GM23338 (cell line): ENCODE measurements at regions not wholly inside any gene's neighbourhood (a gene's known extent, or its start where the extent isn't known, plus 50 kb on each side); places are given as distances from the start of the nearest gene placed in this dataset.

Experiments used
- ATAC-seq: fragments of 200-7000 bp; cut with Tn5 transposase; 3 replicates; pipeline ENCODE4 v1.9.1; 2020
- DNase-seq: peaks from one replicate; pipeline ENCODE4 v3.0.0-alpha.2; 2015; ENCODE audit warnings: low spot score
- H2AFZ ChIP-seq: fragments of 200-600 bp; sonication (generic); 2 replicates; pipeline ENCODE4 v1.8.0; 2016; ENCODE audit warnings: antibody characterized with exemption, mild to moderate bottlenecking, moderate library complexity
- H3F3A ChIP-seq: fragments of 200-600 bp; sonication (generic); replicated peaks from 2 replicates; pipeline ENCODE4 v1.8.0; 2017; ENCODE audit warnings: antibody characterized with exemption, mixed run types, low read depth
- H3K27ac ChIP-seq: fragments of 200-600 bp; sonication (generic); 2 replicates; pipeline ENCODE4 v1.6.1; 2016; ENCODE audit warnings: low read depth
- H3K27me3 ChIP-seq: fragments of 200-600 bp; sonication (generic); 2 replicates; pipeline ENCODE4 v1.8.0; 2016; ENCODE audit warnings: mild to moderate bottlenecking, mixed run types, moderate library complexity; ENCODE audit not compliant: insufficient read depth
- H3K36me3 ChIP-seq: fragments of 200-600 bp; sonication (generic); 2 replicates; pipeline ENCODE4 v1.8.0; 2016; ENCODE audit warnings: mild to moderate bottlenecking; ENCODE audit not compliant: insufficient read depth
- H3K4me1 ChIP-seq: fragments of 200-600 bp; sonication (generic); 2 replicates; pipeline ENCODE4 v1.8.0; 2016; ENCODE audit warnings: mild to moderate bottlenecking, moderate library complexity; ENCODE audit not compliant: insufficient read depth
- H3K4me2 ChIP-seq: fragments of 200-600 bp; sonication (generic); 2 replicates; pipeline ENCODE4 v1.7.1; 2017; ENCODE audit warnings: mixed run types
- H3K4me3 ChIP-seq: fragments of 200-600 bp; sonication (generic); 2 replicates; pipeline ENCODE4 v1.6.1; 2016; ENCODE audit warnings: mixed run types
- H3K79me2 ChIP-seq: fragments of 200-600 bp; sonication (generic); replicated peaks from 2 replicates; pipeline ENCODE4 v1.8.0; 2017; ENCODE audit warnings: mild to moderate bottlenecking; ENCODE audit not compliant: insufficient read depth
- H3K9me2 ChIP-seq: fragments of 200-600 bp; sonication (generic); 2 replicates; pipeline ENCODE4 v1.8.0; 2017; ENCODE audit not compliant: insufficient read depth
- H4K20me1 ChIP-seq: fragments of 200-600 bp; sonication (generic); replicated peaks from 2 replicates; pipeline ENCODE4 v1.8.0; 2017; ENCODE audit warnings: mild to moderate bottlenecking; ENCODE audit not compliant: insufficient read depth
- H3K27ac Mint-ChIP-seq: 2 replicates; pipeline ENCODE4 v1.8.0; 2020; ENCODE audit warnings: inconsistent platforms, mild to moderate bottlenecking, moderate library complexity, mixed read lengths
- H3K27me3 Mint-ChIP-seq: 3 replicates; pipeline ENCODE4 v1.8.0; 2022; ENCODE audit warnings: low read depth, mild to moderate bottlenecking, moderate library complexity, mixed read lengths, inconsistent platforms; ENCODE audit not compliant: insufficient read depth, poor library complexity
- H3K36me3 Mint-ChIP-seq: 3 replicates; pipeline ENCODE4 v1.8.0; 2021; ENCODE audit warnings: low read depth, mild to moderate bottlenecking, inconsistent platforms, moderate library complexity, mixed read lengths
- H3K4me1 Mint-ChIP-seq: 3 replicates; pipeline ENCODE4 v1.8.0; 2020; ENCODE audit warnings: mild to moderate bottlenecking, inconsistent platforms, mixed read lengths
- H3K4me3 Mint-ChIP-seq: 3 replicates; pipeline ENCODE4 v1.8.0; 2021; ENCODE audit warnings: moderate library complexity, mild to moderate bottlenecking, inconsistent platforms, mixed read lengths
- H3K9me3 Mint-ChIP-seq: 3 replicates; pipeline ENCODE4 v1.8.0; 2020; ENCODE audit warnings: moderate library complexity, mild to moderate bottlenecking, inconsistent platforms, mixed read lengths
- EZH2 ChIP-seq: fragments of 200-600 bp; sonication (generic); IDR thresholded peaks from one replicate; pipeline ENCODE4 v1.8.0; 2017; ENCODE audit warnings: antibody characterized with exemption, mild to moderate bottlenecking, low read depth; ENCODE audit not compliant: unreplicated experiment
- NANOG ChIP-seq: IDR thresholded peaks from 2 replicates; pipeline ENCODE4 v1.6.1; 2016; ENCODE audit warnings: antibody characterized with exemption, borderline replicate concordance
- ZNF331 ChIP-seq: fragments of 250-450 bp; sonication (Bioruptor Pico); IDR thresholded peaks from 2 replicates; pipeline ENCODE4 v1.5.0; 2020; ENCODE audit warnings: low read depth, mild to moderate bottlenecking, moderate library complexity
- ZNF462 ChIP-seq: fragments of 250-450 bp; sonication (Bioruptor Pico); IDR thresholded peaks from 2 replicates; pipeline ENCODE4 v1.5.0; 2020; ENCODE audit warnings: mild to moderate bottlenecking, moderate library complexity
- TF ChIP-seq, protein P1 (sequence below): IDR thresholded peaks from 2 replicates; pipeline ENCODE4 v1.6.1; 2016; ENCODE audit warnings: antibody characterized with exemption

DNA sequence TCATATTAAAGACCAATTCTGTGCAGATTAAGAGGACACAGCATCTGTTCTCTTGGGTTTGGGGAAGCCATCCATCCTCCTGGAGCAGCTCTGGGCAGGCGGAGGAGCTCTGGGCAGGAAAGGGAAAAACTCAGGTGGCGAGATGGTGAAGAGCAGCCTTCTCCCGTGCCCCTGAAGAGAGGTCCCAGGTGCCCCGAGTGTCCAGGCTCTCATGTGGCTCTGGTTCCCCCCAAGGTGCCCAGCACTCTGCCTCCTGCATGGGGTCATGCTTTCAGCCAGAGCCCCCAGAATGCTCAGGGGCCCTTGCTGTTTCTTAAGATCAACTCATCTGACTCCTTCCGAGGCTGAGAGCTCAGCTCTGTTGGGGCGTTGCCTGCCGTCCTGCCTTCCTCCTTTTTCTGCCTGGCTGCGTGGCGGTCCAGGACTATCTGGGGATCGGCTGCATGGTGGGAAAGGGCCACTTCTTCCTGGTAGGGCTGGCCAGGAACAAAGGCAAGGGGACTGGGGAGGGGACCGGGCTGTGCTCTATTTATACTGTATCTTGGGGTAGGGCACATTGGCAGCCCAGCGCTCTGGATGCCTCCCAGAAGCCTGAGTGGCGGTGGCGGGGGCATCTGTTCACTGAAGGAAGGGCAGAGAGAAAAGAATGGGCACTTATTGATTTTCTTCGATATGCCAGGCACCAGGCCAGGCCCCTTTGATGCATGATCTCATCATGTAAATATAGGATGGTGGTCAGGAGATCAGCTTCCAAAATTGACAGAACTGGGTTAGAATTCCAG, 103.2 kb upstream of the SDK2 start:
- no peaks in the 10 kb centered on the region for H3K9me2 ChIP-seq
- no peaks in the 10 kb centered on the region for H3K79me2 ChIP-seq
- no peak overlapping the region for H3K4me3 Mint-ChIP-seq
- no peaks in the 10 kb centered on the region for H3K36me3 ChIP-seq
- H3K9me3 Mint-ChIP-seq = no peaks in the 10 kb centered on the region; the same call in 1 of the 3 replicates
- no peak overlapping the region for H3K27ac Mint-ChIP-seq
- DNase-seq (no peak), ATAC-seq (no peak)
- H3K4me1 ChIP-seq = no peaks in the 10 kb centered on the region; the same call in 1 of the 2 replicates
- no peak overlapping the region for H3K27ac ChIP-seq
- H3F3A ChIP-seq = no peaks in the 10 kb centered on the region
- no peaks in the 10 kb centered on the region; the same call in 2 of the 3 replicates for H3K36me3 Mint-ChIP-seq
- TF ChIP-seq EZH2 (no peak), ZNF331 (CRISPR knock-in tag) (no peak), ZNF462 (no peak)
- H3K4me3 ChIP-seq = no peak overlapping the region
- no peaks in the 10 kb centered on the region for H3K27me3 ChIP-seq
- H3K4me2 ChIP-seq = no peak overlapping the region
- H4K20me1 ChIP-seq = no peaks in the 10 kb centered on the region
- peaks cover 20% of the 10 kb centered on the region for H3K4me1 Mint-ChIP-seq
- no peak overlapping the region for H2AFZ ChIP-seq
- H3K27me3 Mint-ChIP-seq = peaks cover 8% of the 10 kb centered on the region

- Histone ChIP-seq H3K9me2 (no peaks in the 10 kb centered on the region; the same call in 1 of the 2 replicates), H3K4me2 (no peak overlapping the region), H3K27me3 (no peaks in the 10 kb centered on the region), H3K27ac (no peak overlapping the region), H3F3A (no peaks in the 10 kb centered on the region), H3K36me3 (no peaks in the 10 kb centered on the region), H3K4me1 (no peaks in the 10 kb centered on the region), H4K20me1 (no peaks in the 10 kb centered on the region), H2AFZ (no peak overlapping the region), H3K79me2 (no peaks in the 10 kb centered on the region), H3K4me3 (no peak overlapping the region)
- Mint-ChIP-seq H3K4me1 (peaks cover 20% of the 10 kb centered on the region), H3K36me3 (no peaks in the 10 kb centered on the region), H3K27me3 (peaks cover 8% of the 10 kb centered on the region), H3K27ac (no peak overlapping the region), H3K9me3 (no peaks in the 10 kb centered on the region), H3K4me3 (no peak overlapping the region)
- no peak for DNase-seq
- no peak for ATAC-seq
- TF ChIP-seq, protein P1, sequence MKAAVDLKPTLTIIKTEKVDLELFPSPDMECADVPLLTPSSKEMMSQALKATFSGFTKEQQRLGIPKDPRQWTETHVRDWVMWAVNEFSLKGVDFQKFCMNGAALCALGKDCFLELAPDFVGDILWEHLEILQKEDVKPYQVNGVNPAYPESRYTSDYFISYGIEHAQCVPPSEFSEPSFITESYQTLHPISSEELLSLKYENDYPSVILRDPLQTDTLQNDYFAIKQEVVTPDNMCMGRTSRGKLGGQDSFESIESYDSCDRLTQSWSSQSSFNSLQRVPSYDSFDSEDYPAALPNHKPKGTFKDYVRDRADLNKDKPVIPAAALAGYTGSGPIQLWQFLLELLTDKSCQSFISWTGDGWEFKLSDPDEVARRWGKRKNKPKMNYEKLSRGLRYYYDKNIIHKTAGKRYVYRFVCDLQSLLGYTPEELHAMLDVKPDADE = no peak
- no peak for TF ChIP-seq NANOG
These were observed 104.3 kb upstream of the SDK2 start for GRCh38 chr17:73748508-73748907.
